ENCODE measurements at regions not wholly inside any gene's neighbourhood (a gene's known extent, or its start where the extent isn't known, plus 50 kb on each side); places are given as distances from the start of the nearest gene placed in this dataset.

GRCh38 chr13:68428292-68428691, 1198.2 kb upstream of the PCDH9 start:
- DNase-seq = peak; percentile 16

- DNase-seq = no peak
Measured at GRCh38 chr13:68417801-68418200, 1187.7 kb upstream of the PCDH9 start.

GRCh38 chr13:68410007-68410406, 1179.9 kb upstream of the PCDH9 start:
- no peak for DNase-seq

- no peak for DNase-seq
Measured at GRCh38 chr13:68390987-68391386, 1160.9 kb upstream of the PCDH9 start.

- no peak for DNase-seq
Measured at GRCh38 chr13:68386808-68387207, 1156.7 kb upstream of the PCDH9 start.

- DNase-seq = no peak
Measured at GRCh38 chr13:68380041-68380973, 1150.2 kb upstream of the PCDH9 start.

- DNase-seq = no peak
Measured at GRCh38 chr13:68378294-68378693, 1148.2 kb upstream of the PCDH9 start.

- no peak for DNase-seq
Measured at GRCh38 chr13:68375004-68375403, 1144.9 kb upstream of the PCDH9 start.

- no peak for DNase-seq
Measured at GRCh38 chr13:68369739-68370138, 1139.6 kb upstream of the PCDH9 start.

- no peak for DNase-seq
Measured at GRCh38 chr13:68368922-68369321, 1138.8 kb upstream of the PCDH9 start.

- no peak for DNase-seq
Measured at GRCh38 chr13:68359105-68359504, 1129.0 kb upstream of the PCDH9 start.

GRCh38 chr13:68358294-68358705, 1128.2 kb upstream of the PCDH9 start:
- no peak for DNase-seq

- no peak for DNase-seq
Measured at GRCh38 chr13:68350554-68350953, 1120.4 kb upstream of the PCDH9 start.

GRCh38 chr13:68347220-68347619, 1117.1 kb upstream of the PCDH9 start:
- no peak for DNase-seq

- DNase-seq = no peak
Measured at GRCh38 chr13:68345963-68346531, 1115.9 kb upstream of the PCDH9 start.

- DNase-seq = no peak
Measured at GRCh38 chr13:68323124-68323523, 1093.0 kb upstream of the PCDH9 start.

- DNase-seq = no peak
Measured at GRCh38 chr13:68319384-68319783, 1089.2 kb upstream of the PCDH9 start.

- DNase-seq = peak; percentile 5
Measured at GRCh38 chr13:68304286-68304893, 1074.3 kb upstream of the PCDH9 start.

- DNase-seq = no peak
Measured at GRCh38 chr13:68293631-68294030, 1063.5 kb upstream of the PCDH9 start.

GRCh38 chr13:68292601-68293000, 1062.5 kb upstream of the PCDH9 start:
- DNase-seq = no peak

- DNase-seq = no peak
Measured at GRCh38 chr13:68291595-68291994, 1061.5 kb upstream of the PCDH9 start.

GRCh38 chr13:68275758-68276157, 1045.6 kb upstream of the PCDH9 start:
- no peak for DNase-seq

GRCh38 chr13:68272652-68273051, 1042.5 kb upstream of the PCDH9 start:
- DNase-seq = no peak

- no peak for DNase-seq
Measured at GRCh38 chr13:68264692-68265091, 1034.6 kb upstream of the PCDH9 start.

Data from fibroblast of skin of abdomen (primary cell).